Stimulated activated CD4-positive, alpha-beta T cell treated with anti-CD3 and anti-CD28 coated beads, Interleukin-1b, Interleukin-23, amount 100 ng/mL, for 24 hours (primary cell): ENCODE measurements at regions not wholly inside any gene's neighbourhood (a gene's known extent, or its start where the extent isn't known, plus 50 kb on each side); places are given as distances from the start of the nearest gene placed in this dataset.

Experiments
- DNase-seq, 4 experiments: peaks; one replicate each; pipeline ENCODE4 v3.0.0-alpha.2; 2020; ENCODE audit warnings: low read depth in 4 of 4, low spot score in 1 of 4

DNA sequence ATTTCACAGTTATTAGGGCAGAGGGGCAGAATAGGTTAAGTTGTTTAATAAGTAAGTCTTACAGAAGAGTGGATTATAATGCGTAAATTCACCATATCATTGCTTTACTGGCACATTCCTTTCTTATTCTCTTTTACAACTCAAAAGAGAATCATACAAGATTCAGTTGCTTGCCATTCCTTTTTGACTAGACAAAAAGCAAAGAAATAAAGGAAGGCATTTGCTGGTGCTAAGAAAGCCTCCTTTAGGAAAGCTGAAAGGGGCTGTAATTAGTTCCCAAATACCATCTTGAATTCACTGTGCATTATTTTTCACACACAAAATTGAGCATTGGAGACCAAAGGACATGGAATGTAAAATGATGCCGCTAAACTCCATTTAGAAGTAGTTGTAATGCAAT lies 499.3 kb downstream of the NXPH1 start:
- no peak for DNase-seq

DNA sequence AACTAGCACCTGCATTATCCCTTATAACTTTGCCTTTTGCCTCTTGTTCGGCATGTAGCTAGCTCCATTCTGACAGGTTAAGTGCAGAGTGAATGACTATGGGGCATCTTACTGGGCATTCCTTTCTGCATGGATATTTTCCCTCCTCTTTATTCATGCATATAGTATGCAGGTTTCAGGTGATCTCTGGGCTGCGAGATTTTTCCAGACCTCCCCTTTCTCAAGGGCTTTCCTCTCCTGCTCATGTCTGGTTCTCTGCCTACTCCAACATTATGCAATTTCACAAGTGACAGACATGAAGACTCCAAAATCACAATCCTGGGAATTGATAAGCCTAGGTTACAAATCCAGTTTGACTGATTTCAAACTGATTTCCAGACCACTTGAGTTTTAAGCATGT lies 503.8 kb downstream of the NXPH1 start:
- no peak for DNase-seq

DNA sequence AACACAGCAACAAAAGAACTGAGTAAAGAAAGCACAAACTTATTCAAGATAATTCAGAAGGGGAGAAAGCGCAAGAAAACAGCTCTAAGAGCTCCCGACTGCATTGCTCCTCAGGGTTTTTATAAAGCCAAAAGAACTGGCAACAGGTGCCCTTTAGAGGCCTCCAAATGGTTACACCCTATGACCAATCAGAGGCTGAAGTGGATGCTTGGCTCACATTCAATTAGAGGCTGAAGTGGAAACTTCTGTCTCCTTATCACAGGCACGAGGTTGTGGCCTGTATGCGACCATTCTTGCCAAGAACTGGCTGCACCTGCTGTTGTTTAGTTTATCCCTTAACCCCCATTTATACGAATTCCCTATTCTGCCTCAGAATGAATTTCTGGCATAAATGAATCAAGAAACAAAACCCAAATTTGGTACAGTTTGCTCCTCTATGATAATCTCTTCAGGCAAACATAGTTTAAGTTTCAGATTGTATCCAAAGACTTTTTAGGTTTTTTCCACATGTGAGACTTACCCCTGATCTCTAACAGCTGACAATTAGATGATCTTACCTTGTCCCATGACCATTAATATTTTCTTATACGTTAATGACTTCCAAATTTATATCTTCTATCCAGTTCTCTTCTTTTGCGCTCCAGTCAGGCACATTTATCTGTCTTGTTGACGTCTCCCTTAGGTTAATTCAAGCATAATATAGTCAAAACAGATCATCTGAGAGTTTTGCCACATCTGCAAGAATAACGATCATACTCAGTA lies 504.8 kb downstream of the NXPH1 start:
- DNase-seq: no peak

DNA sequence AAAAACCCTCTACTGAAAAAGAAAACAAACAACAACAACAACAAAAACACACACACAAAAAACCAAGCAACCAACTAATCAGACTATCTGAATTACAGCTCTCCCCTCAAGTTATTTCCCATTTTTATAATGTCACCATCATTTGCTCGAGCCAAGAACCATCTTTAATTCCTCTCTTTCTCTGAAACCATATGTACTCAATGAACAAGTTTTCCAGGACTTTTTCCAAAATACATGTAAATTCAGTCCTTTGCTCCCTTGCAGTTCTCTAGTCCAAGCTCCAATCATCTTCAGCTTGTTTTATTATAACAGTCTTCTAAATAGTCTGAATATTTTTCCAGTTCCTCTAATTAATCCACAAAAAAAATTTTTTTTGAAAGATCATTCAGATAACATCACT lies 506.0 kb downstream of the NXPH1 start:
- no peak for DNase-seq

DNA sequence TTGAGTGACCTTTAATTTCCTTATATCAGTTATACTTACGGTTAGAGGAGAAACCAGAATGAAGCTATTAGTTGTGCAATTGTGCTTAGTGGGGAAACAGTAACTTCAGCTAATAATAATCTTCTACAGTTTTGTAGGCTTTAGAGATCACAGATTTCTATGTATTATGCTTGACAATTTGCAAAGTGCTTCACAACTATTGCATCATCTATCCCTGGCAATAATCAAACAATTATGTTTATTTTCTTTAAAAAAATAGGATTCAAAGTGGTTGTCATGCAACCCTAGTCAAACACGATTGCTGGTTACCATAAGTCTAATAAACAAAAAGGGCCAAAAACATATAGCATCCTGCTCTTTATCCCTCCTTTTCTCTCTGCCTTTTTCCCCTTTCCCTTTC lies 530.3 kb downstream of the NXPH1 start:
- no peak for DNase-seq

DNA sequence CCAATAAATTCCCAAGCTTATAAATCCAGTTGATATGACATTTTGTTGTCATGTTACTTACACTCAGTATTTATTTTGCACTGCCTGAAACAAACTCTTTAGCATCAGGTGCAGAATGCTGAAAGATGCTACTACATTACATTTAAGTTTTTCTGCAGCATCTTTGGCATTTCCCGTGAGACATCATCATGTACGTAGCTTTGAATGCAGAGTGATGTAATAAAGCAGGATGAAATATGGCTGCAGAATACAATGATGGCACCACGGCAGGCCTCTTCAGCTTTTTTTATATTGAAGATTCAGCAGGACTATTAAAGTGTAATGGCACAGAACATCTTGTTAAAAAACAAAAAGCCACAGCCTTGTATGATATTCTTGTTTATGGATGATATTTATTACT lies 531.8 kb downstream of the NXPH1 start:
- no peak for DNase-seq

DNA sequence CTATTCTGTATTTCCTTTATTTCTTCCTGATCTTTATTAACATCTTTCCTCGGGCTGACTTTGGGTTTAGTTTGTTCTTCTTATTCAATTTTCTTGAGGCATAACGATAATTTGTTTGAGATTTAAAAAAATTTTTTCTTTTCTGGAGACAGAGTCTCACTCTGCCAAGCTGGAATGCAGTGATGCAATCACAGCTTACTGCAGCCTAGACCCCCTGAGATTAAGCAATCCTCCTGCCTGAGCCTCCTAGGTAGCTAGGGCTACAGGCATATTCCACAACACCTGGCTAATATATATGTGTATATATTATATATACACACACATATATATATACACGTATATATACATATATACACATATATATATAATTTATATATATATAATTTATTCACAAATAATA lies 540.2 kb downstream of the NXPH1 start:
- DNase-seq: no peak

DNA sequence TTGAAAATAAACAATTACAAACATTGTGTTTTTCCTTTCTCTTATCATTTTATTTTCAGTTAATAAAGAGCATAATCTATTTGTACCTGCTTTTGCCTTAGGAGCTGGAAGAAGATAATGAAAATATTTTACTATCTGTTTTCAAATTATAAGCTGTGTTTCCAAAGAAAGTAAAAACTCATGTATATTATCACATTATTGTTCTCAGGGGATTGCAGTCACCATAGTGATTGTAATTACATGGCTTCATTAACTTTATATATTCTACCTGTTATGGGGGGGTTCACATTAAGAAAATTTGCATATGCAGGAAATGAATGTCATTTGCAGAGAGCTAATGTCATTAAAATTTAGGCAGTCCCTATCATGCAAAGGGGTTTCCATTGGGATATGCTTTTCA lies 542.3 kb downstream of the NXPH1 start:
- DNase-seq: no peak

DNA sequence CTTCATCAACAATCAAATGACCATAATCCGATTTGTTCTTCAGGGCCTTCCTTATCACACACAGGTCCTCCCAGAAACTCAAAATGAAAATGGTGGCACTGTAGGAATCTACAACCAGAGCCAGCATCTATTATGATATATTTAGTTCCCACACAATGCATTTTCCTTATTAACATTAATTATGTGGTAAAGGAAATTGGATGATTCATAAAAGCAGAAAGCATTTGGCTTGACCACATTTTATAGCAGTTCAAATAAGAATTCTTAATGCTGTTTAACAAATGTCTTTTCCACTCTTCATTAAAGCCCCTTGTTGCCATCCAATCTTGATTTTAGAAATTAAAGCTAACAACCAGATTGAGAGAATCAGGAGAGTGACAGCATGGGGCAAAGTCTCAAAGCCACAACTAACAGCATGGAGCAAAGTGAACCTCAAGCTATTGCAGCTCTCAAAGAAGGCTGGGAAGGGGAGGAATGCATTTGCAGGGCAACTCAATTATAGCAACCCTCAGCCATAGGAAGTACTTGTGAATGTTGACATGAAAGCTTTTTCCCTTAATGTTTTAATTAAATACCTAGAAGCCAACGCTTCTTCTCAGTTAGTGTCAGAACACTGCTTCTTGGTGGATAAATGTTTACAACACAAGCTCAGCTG lies 549.1 kb downstream of the NXPH1 start:
- no peak for DNase-seq

DNA sequence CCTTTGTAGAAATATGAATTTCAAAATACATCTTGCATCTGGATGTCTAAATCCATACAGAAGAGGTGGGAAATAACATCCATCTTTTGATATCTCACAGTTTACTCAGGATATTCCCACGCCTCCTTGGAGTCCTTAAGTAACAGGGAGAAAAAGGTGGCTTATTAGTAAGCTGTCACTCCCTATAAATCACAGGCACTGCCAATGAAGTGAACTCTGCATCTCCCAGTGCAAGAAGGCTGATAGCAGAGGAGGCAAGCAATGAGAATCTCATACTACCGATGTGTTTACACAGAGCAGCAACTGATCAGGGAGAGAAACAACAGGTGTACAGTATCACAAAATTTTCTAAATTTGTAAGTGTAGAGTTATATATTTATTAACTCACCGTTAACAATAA lies 551.8 kb downstream of the NXPH1 start:
- no peak for DNase-seq

DNA sequence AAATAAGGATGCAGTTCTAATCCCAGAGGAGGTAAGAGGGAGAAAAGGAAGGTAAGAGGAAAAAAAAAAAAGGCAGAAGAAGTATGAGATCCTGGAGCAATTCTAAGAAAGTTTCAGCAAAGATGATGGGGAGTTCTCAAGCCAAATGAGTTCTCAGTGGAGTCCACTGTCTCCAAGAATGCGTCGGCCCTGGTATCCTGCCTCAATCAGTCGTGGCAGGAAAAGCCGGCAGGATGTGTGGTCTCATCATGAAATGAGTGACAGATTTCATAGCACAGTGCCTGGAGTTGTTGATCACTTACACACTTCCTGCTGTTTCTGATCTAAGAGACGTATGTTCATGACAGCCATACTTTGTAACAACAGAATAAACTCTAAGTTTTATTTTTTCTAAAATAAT lies 554.9 kb downstream of the NXPH1 start:
- DNase-seq: no peak

DNA sequence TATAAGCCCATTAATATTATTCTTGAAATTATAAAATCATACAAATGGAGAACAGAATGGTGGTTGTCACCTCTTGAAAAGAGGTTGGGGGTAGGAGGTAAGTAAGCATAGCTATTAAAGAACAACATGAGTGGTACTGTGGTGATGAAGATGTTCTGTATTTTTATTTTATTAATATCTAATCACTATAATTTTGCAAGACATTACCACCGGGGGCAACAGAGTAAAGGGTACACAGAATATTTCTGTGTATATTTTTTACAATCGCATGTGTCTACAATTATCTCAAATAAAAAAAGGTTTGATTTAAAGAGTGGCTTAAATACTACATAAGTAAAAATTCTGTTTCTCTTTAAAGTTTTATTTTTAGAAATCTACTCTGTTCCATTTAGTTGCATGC lies 557.8 kb downstream of the NXPH1 start:
- no peak for DNase-seq

DNA sequence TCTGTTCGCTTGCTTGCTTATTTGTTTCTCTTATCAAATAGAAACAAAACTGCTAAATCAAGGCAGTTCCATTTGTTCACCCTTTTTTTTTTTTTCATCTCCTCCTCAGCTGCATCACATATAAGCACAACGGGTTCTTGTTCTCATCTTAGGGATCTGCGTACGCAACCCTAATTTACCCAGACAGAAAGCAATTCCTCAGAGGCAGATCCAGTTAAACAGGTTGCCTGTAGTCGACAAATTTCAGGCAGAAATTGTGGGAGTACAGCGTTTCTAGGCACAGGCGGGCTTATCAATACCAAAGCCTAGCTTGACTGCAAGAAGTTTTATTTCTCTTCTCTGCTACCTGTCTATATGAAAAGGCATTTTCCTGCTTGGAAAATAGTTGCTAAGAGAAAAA lies 565.4 kb downstream of the NXPH1 start:
- DNase-seq: no peak

DNA sequence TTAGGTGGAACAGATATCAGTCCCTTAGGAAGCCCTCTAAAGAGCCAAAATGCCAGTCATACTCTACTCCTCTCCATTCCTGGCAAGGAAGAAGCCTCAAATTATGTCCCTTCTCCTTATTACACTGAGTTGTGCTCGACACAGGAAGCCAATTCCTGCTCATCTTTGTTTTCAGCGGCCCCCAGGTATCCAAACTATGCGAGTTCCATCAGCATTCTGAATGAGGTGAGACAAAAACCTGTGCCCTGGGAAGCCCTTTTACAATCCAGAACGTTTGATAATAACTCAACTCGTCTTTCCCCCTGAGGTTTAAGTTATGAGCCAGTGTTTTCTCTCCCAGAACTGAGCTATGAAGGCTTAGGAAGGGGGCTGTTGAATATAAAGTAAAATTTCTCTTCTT lies 580.5 kb downstream of the NXPH1 start:
- DNase-seq: no peak

DNA sequence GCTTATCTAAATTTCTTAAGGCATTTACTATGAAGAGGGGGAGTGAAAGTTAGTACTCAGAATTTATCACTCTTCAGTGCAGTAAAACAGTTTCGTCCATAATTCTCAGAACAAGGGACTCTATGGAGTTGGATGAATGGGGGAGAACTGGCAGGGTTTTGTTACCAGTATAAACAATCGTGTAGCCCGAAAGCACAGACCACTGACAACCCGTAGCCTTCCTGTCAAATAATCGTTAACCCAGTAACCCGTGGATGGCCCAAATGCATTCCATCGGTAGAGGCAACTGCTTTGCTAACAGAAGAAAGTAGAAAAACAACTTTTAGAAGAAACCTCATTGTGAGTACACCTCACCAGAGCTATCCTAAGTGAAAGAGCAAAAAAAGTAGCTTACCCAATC lies 583.9 kb downstream of the NXPH1 start:
- DNase-seq: no peak

DNA sequence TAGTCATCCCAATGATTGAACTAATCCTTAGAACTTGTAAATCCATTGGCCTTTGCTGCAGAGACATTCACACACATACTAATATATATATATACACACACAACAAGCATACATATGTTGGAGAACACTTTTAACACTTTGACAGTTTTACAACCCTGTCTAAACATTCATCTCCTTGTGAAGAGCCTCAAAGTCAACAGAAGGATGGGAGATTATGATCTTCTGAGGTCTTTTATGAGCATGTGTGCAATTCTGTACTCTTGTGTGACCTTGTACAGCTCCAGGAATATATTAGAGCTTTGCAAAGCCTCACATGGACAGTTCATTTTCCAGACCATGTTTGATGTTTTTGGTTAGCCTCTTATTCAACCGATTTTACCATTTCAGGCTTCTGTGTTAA lies 589.0 kb downstream of the NXPH1 start:
- no peak for DNase-seq

DNA sequence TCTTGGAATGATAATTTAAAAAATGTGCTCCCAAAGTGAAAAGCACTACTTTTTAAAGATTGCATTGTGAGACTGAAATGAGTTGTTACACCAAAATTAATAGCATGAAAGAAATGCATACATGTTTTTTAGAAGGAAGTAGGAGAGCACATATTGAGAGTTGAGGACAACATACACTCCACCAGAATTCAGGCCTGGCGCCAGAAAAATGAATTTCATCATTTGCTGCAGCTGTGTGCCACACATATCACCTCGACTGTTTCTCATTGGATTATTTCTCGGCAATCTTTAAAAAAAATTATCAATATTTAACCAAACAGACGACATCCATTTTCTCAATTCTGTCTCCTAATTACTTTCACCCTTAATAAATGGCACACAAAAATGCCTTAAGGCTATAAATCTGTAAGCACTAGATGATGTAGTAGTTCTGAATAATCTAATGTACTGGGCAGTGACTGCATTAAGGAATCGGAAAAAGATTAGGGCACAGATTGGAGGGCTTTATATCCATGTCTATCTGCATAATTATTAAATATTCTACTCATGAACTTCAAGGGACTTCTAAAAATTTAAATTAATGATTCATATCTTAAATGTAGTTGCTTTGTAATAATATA lies 590.4 kb downstream of the NXPH1 start:
- DNase-seq: no peak

DNA sequence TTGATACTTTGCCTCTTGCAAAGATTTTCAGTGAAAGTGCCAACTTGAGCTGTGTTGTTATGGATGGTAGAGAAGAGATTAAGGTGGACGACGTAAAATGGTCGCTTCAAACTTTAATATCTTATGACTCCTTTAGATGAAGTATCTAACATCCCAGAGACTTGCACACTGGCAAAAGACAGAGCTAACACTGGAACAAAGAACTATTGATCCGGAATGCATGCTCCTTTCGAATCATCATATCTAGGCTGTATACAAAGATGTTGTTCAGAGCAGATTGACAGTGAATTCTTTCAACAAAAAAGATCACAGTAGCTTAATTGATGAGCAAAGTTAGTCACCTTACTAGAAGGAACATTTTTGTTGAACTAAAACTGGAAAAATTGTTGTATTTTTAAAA lies 592.7 kb downstream of the NXPH1 start:
- no peak for DNase-seq

DNA sequence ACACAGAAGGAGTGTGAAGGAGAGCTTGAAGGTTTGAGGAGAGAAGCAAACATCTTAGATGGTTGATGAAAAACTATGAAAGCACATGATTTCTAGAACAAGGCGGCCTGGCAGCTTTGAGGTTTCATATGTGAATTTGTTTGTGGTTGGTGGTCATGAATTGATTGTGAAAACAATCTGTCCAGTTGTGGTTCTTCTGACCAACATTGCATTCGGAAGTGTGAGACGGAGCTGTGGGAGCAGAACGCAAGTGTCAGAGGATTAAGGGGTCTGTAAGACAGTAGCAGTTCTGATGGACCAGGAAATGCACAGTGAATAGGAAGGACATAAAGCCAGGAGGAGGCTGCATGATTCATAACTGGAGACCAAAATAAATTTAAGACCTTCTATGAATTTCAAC lies 594.6 kb downstream of the NXPH1 start:
- no peak for DNase-seq

DNA sequence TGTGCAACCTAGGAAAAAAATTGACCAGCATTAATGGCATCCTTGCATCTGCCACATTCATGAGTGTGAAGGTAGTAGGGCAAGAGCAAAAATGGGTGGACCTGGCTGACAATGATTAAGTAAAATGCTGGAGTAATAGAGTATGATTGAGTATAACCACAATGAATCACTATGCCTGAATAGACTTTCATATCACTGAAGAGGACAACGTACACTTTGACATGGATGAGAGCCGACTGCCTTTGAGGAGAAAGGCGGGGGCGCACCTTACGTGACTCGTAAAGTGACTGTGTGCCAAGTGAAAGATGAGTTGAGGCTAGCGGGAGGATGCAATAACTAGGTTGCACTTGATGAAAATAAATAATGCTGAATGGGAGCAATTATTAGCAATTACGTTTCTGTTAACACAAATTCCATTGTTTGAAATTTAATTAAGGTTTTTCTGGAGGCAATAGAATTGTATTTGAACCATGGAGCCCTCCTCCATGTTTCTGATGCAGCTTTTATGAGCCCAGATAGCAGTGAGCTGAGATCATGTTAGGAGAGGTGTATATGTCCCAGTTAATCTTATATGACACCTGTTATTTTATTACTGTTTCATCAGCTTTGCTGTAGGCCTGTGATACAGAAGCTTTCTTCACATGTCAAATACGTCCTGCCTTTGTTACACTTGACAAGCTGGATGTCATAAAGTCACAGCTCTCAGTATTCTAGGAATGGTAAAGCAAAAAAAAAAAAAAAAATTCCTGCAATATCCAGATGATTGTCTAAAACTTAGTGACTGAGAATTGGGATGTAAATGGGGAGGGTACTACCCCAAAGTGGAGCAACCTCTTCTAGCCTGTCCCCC lies 596.5 kb downstream of the NXPH1 start:
- DNase-seq: no peak

DNA sequence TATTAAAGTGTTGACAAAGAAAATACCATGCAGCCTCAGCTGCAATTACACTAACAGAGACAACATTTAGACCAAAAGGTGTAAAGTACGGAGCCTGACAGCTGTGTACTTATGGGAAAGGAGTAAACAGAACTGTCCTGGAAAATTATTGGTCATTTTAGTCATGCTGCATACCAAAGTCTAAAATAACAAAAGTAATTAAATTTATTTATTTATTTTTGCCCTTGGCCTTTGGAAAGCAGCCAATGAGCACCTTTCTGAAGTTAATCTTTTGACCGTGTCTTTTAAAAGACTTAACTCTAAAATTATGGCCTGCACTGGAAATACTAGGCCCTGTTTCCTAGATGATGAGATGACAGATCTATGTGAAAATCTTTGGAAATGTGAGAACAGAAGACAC lies 597.6 kb downstream of the NXPH1 start:
- no peak for DNase-seq

DNA sequence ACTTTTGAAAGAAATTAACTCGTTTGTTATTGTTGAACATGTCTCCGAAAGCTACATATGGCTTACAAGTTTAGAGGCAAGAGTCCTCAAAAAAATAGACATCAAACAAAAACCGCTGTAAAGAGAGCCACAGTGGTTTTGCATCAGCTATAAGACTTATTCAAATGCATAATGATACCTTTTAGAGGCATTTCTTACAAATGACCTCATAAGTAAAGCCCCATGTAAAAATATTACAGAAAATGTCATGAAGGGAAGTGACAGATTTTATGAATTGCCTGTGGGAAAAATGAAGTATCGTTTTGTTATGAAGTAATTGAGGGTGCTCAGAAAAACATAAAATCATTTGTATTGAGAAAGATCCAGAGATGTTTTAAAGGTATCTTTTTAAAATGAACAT lies 598.0 kb downstream of the NXPH1 start:
- no peak for DNase-seq
